Activated CD8-positive, alpha-beta memory T cell treated with anti-CD3 and anti-CD28 coated beads for 36 hours (primary cell): ENCODE measurements at regions not wholly inside any gene's neighbourhood (a gene's known extent, or its start where the extent isn't known, plus 50 kb on each side); places are given as distances from the start of the nearest gene placed in this dataset.

Experiments used
- CTCF ChIA-PET: fragments of 350-600 bp; sonication (Branson Sonifier 250); formaldehyde crosslinking; loops from one replicate; lab custom pipeline; 2021; ENCODE audit warnings: antibody characterized with exemption; lab: Charles Lee
- POLR2A ChIA-PET: fragments of 350-600 bp; sonication (Branson Sonifier 250); formaldehyde crosslinking; loops from one replicate; lab custom pipeline; 2021; ENCODE audit warnings: antibody characterized with exemption; lab: Charles Lee

DNA sequence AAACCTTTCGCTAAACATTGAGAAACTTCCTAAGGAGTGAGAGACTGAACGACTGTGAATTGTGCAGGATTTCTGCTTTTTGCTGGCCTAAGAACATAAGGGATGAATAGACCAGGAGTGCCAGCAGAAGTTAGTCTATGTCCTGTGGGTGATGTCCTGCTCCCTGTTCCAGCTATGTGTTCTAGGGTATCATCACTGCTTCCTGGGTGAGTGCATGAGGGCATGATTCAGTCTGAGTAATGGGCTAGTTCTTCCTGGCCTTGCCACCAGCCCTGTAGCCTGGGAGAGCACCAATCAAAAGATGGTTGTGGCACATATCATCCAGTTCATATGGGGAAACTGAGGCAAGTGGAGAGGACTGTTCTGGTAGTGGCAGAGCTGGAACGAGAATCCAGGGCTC, 153.9 kb upstream of the TPM1 start:
- POLR2A ChIA-PET: no interaction called here
- CTCF ChIA-PET: no interaction called here

DNA sequence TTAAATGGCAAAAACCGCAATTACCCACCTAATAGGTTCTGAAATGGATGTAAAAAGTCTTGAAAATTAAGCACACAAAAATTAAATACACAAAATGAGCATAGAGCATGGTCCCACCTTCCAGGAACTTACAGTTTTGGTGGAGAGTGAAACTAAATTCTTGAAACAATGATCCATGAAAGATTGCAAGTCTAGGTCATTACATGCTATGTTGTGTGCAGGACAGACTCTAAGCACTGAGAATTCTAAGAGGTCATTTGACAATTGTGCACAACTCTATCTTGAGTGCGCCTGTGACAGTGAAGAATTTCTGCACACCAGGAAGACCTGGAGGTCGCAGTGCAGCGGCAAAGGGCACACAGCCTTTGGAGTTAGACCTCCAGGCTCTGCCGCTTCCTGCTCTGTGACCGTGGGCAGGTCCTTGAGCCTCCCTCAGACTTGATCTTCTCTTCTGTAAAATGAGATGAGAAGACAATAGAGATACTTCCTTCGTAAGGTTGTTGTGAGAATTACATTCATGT, 153.3 kb upstream of the TPM1 start:
- ChIA-PET POLR2A (no interaction called here), CTCF (no interaction called here)

DNA sequence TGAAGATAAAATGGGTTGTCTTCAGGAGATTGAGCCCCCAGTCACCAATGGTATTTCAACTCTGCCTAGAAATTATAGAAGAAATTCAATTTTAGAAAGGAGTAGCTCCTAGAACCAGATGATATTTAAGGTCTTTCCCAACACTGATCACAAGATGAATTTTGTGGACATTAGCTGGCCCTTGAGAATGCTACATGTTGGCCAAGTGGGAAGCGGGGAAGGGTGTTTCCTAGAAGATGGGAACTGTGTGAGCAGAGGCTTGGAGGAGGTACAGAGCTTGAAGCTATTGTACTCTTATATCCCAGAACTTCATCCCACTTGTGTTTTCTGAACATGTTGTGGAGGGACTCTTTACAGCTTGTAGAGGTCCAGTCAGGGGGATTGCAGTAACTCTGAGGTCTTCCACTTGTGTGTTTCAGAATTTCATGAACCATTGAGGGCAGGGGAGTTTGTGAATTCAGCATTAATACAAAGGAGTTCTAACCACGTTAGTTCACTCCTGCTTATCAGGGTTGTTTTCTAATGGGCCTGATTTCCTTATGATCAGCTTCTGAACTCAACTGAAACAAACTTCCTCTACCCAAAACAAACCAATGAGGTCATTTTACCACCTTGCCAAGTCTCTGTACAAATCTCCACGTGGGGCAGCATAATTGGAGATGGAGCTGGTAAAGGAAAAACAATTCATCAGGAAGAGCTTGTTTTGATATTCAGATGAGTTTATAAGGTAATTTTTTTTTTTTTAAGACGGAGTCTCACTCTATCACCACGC, 152.6 kb upstream of the TPM1 start:
- POLR2A ChIA-PET: no interaction called here
- CTCF ChIA-PET: no interaction called here

DNA sequence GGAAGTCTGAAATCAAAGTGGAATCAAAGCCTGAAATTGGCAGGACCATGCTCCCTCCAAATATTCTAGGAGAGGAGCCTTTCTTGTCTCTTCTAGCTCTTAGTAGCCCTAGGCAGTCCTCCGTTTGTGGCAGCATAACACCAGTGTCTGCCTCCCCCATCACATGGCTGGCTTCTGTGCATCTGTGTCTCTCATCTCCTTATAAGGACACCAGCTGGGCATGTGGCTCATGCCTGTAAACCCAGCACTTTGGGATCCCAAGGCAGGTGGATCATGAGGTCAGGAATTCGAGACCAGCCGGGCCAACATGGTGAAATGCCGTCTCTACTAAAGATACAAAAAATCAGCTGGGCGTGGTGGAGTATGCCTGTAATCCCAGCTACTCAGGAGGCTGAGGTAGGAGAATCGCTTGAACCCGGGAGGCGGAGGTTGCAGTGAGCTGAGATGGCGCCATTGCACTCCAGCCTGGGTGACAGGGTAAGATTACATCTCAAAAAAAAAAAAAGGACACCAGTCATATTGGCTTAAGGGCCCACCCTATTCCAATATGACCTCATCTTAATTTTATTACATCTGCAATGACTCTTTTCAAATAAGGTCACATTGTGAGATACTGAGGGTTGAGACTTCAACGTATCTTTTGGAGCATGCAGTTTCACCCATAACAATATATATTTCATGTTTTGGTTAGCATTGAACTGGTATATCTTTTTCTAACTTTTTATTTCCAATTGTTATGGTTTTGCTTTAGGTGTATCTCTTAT, 148.0 kb upstream of the TPM1 start:
- CTCF ChIA-PET: no interaction called here

DNA sequence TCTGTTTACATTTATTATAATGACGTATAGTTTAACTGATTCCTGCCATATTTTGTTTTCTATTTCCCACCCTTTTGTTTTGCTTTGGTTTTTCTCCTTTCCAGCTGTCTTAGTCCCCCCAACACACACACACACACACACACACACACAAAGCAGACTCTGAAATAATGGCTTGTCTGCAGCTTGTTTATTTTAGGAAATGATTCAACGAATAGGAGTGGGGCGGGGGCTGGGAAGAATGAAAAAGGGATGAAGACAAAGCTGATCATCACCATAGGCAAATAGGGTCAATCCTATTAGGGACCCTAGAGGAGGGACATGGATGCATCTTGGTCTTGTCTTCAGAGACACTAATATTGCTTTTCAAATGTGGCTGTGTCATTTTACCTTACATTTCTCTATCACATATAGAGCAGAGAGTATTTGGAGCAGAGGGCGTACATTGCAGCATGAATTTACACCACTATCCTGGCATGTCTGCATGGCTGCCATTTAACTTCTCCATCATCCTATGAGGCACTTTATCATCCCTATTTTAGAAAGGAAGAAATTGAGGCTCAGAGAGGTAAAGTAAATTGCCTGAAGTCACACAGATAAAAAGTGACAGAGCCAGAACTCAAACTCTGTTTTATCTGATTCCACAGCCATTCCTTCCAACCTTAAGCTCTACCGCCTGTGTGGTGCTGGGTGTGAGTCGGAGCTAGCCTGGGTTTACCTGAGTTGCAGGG, 147.2 kb upstream of the TPM1 start:
- POLR2A ChIA-PET: no interaction called here

More for the DNA sequence above, 148.0 kb upstream of the TPM1 start:
- POLR2A ChIA-PET: no interaction called here

DNA sequence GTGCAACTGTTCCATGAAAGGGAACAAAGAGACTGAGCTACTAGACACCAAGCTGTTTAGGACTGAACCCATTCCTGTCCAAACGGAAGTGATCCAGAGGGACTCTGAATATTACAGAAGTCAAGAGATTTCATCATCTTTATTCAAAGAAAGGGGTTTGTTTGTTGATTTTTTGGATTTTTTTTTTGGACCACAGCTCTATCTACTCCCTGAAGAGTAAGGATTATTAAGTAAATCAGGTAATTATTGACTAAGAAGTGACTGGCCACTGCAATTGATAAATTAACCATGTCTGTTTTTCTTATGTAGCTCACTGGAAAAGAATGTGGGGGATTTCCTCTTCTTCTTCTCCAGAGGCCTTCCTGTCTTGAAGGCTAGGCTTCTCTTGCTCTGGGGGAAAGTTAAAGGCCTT, 146.6 kb upstream of the TPM1 start:
- ChIA-PET CTCF (no interaction called here), POLR2A (no interaction called here)

More for the DNA sequence above, 147.2 kb upstream of the TPM1 start:
- CTCF ChIA-PET: no interaction called here

DNA sequence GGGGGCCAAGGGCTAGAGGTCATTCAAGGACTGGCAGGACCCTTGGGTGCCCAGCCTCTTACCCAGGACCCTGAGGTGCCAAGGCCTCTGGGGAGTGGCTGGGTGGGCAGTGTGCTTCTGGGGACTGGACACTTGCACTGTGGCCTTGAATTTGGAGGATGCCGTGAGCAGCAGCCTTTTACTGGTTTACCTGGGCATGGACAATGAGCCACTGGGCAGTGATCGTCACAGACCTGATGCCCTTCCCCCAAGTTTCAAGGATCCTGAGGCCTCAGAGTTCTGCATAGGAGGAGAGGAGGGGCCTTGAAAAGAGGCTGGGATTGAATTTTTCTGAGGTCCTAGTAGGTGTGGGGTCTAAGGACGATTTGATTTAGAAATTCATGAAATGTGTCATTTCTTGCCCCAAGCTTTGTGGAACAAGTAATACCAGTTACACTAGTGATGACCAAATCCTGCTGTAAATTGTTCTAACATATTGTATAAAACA, 146.1 kb upstream of the TPM1 start:
- ChIA-PET CTCF (no interaction called here), POLR2A (no interaction called here)

DNA sequence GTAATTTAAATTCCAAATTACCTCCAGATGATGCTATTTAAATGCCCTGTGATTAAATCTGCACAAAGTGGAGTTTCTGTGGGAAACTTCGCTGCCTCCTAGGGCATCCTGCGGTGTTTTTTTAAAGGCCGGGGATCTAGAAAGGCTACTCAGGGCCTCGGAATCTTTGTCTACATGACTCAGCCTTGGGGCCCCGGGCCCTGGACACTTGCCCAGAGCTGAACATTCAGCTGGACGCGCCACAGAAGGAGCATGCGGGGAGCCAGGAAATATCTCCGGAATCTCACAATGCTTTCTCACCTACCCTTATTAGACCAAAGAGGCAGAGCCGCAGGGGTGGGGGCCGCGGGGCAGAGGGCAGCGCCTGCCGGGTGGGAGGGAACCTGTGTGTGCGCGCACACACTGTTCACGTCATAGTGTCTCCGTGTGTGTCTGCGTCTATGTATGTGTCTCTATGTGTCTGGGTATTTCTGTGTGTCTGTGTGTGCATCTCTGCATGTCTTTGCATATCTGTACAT, 145.5 kb upstream of the TPM1 start:
- CTCF ChIA-PET: no interaction called here
- POLR2A ChIA-PET: no interaction called here

DNA sequence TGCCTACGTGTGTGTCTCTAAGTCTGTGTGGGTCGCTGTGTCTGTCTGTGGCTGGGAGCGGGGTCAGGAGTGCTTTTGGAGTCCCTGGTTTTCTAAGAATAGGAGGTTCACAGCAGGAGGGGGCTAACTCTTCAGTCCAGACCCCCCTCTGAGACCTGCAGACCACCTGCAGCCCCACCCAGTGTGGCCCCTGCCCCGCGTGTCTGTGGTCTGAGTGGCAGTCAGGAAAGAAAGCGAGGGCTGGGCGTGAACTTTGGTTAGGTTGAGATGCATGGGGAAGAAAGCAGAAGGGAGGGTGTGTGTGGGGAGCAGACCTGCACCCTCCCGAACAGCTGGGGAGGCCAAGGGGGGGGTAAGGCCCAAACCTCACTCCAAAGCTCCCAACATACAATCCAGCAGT, 144.9 kb upstream of the TPM1 start:
- ChIA-PET POLR2A (no interaction called here), CTCF (no interaction called here)

DNA sequence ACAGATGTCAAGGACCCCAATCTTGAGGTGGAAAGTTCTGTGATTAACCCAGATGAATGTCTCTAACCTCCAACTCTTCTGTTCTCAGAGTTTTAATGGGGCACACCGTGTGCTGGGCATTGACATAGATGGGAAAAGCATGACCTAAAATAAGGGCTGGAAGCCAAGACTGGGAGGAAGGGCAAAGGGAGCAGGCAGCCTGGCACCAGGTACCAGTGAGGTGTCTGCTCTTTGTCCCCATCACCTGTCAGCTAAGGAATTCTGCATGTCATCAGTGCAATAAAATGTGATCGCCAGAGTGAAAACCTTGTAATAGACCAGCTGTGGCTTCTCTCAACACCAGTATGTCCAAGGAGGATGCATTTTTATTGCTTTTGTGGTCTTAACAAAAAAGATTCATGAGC, 143.5 kb upstream of the TPM1 start:
- POLR2A ChIA-PET: no interaction called here
- CTCF ChIA-PET: no interaction called here

DNA sequence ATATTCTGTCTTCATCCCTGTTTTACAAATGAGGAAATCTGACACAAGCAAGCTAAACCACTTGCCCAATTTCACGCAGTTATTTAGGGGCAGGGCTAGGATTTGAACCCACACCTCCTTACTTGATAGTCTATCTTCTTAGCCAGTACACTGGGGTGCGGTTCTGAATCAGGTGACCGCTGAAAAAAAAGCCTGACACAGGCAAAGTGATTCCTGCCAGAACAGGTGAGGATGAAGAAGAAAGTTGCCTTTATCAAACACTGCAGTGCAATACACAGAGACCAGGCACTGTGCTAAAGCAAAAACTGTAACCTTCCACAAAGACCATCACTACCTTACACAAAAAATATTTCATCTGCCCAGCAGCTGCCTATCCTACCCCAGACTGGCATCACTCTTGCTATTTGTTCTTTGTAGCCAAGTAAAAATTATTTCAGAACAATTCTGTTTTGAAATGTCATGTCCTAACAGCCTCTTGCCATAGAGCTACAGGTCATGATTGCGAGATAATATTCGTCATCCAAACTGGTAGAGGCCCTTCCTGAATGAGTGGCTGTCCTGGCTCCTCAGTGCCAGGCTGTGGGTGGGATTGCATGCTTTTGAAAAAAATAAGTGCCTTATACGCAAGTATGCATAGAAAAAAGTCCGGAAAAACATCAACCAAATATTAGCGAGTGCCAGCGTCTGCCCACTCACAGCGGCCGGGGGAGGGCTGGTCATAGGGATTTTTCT, 142.3 kb upstream of the TPM1 start:
- ChIA-PET CTCF (no interaction called here), POLR2A (no interaction called here)

DNA sequence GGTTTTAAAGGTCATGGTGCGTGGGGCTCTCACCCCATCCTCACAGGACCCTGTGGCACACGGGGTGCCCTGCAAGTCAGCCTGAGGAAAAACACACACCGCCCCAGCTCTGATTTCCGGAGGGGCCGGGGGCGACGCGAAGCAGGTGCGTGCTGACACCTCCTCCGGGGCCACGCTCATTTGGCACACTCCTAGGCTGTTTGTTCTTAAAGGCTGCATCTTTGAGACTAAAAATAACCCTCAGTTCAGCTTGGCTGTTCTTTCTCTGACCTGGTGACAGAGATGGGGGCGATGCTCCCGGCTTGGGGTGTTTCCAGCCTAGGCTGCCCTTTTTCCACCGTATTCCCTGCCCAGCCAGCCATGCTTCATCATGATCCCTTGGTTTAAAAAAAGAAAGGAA, 141.5 kb upstream of the TPM1 start:
- POLR2A ChIA-PET: no interaction called here
- CTCF ChIA-PET: no interaction called here

DNA sequence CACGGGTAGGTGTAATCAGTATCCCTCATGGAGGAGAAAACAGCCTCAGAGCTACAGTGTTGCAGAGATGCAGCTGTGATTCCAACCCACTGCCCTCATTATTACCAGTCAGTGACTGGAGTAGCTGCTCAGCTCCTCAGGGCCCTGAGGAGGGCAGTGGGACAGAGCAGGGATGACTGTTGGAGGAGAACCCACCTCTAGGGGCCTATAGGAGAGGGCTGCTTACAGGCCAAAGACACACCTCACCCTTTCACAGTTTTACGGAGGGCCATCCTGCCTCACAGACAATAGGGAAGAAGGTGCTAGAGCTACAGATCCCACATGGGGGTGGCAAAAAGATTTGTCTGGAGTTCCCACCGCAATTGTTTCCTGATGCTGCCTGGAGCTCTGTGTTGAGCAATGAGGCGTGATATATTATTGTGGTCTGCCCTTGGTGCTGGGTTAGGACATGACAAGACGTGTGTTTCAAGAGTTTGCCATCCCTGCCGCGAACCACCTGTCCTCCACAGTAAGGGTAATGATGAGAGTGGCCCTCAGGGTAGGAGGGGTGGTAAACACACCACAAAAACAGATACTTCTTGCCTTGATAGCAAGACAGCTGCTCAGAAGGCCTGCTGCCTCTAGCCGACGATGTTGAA, 140.5 kb upstream of the TPM1 start:
- CTCF ChIA-PET: no interaction called here

DNA sequence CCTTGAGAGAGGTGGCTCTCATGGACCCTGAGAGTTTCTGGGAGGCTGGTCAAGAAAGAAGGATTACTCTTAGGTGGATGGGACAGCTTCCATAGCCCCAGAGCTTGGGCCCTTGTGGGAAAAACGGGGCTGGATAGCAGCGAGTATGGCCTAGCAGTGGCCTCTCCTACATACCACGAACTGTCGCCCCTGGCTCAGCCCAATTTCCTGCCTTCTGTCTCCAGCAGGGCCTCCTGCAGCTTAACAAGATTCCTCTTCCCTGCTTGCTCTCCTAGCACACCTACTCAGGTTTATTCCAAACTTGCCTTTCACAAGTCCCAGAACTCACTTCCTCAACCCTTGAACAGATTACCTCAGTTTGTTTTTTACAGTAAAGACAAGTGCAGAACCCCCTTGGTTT, 139.7 kb upstream of the TPM1 start:
- CTCF ChIA-PET: no interaction called here
- POLR2A ChIA-PET: no interaction called here

More for the DNA sequence above, 140.5 kb upstream of the TPM1 start:
- POLR2A ChIA-PET: no interaction called here

DNA sequence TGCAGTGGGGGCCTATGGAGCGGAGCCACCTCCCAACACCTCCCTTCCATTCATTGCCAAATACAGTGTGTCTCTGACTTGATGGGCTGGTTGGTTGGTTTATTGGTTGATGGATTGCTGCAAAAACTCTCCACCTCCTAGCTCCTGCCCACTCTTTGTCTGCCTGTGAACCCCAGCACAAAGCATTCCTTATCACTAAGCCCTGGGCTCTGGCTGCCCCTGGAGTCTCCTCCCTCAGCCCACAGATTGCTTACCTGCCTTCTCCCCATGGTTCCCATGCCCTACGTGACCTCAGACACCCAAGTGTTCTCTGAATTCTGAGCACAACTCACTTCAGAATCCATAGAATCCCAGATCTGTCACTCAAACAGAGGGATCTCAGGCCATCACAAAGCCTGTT, 139.1 kb upstream of the TPM1 start:
- POLR2A ChIA-PET: no interaction called here
- CTCF ChIA-PET: no interaction called here

DNA sequence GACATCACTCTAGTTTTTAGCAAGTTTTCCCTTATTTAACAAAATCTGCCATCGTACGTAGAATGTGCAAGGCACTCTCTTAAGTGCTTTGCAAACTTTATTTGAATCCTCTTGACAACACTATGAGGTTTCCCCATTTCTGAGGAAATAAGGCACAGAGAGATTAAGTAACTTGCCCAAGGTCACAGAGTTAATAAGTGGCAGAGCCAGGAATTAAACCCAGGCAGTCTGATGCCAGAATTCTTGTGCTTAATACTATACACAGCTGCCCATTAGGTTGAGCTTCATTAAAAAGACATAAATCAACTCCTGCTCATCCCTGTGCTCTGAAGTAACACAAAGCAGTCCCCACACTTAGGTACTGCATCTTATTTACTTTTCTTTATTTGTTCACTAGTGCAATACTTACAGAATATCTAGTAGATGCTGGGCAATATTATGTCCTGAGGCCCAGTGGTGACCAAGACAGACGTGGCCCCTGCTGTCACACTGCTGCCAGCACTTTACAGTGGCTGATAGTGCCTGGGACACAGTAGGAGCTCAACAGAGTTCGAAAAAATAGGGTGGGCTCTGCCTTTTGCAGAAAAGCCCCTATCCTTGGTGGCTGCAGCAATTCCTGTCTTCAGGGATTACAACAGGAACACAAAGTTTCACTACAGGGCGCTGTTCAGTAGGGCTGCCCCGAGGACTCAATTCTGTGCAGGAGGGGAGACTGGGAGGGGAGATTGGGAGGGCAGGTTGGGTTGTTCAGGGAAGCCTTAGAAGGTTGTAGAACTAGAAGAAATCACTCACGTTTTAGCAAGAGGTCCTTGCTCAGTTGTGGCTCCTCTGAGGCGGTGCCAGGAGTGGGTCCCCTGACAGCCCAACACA, 138.3 kb upstream of the TPM1 start:
- ChIA-PET CTCF (no interaction called here), POLR2A (no interaction called here)

DNA sequence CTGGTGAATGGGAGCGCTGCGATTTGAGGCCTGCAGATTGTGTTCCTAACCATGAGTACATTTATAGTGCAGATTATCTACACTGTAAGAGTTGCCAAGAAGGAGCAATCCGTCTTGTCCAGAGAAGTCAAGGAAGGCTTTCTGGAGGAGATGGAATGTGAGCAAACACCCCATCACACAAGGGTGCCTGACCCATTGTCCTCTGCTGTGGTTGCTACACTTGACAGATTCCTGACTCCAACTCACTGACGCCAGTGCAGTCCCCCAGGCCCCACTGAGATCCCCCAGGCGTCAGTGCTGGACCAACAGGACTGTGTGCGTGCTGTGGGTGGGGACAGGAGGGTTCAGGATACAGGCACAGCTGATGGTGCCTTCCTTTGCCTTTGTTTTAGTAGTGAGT, 135.9 kb upstream of the TPM1 start:
- CTCF ChIA-PET: no interaction called here
- POLR2A ChIA-PET: no interaction called here

DNA sequence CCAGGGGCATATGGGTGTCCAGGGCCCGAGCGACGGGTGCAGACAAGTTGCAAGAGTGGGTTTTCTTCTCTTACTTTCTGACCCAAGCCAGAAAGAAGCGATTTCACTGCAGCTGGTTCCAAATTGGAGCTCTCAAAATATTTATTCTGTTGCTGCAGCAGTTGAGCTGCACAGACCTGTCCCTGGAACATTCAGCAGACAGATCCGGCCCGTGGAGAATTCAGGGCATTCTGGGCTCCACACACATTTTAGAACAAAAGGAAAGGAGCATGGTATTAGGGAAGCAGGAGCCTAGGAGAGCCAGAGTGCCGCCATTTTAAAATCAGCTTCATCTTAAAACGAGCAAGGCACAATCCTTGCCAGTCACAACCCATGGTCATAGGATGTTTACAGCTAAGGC, 135.3 kb upstream of the TPM1 start:
- POLR2A ChIA-PET: no interaction called here
- CTCF ChIA-PET: no interaction called here
